Nephron progenitor cell (in vitro differentiated cells): ENCODE measurements at regions not wholly inside any gene's neighbourhood (a gene's known extent, or its start where the extent isn't known, plus 50 kb on each side); places are given as distances from the start of the nearest gene placed in this dataset.

Experiments
- DNase-seq: peaks from one replicate; pipeline ENCODE4 v3.0.0; 2021
- H3K27ac Mint-ChIP-seq: 2 replicates; pipeline ENCODE4 v1.8.0; 2021; ENCODE audit warnings: mild to moderate bottlenecking, moderate library complexity, mixed read lengths
- H3K27me3 Mint-ChIP-seq: 2 replicates; pipeline ENCODE4 v1.8.0; 2021; ENCODE audit warnings: mild to moderate bottlenecking, low read depth, mixed read lengths; ENCODE audit not compliant: poor library complexity
- H3K36me3 Mint-ChIP-seq: 2 replicates; pipeline ENCODE4 v1.8.0; 2021; ENCODE audit warnings: low read depth, mixed read lengths
- H3K4me1 Mint-ChIP-seq: 2 replicates; pipeline ENCODE4 v1.8.0; 2021; ENCODE audit warnings: mixed read lengths
- H3K4me3 Mint-ChIP-seq: 2 replicates; pipeline ENCODE4 v1.8.0; 2021; ENCODE audit warnings: mild to moderate bottlenecking, moderate library complexity, mixed read lengths
- H3K9me3 Mint-ChIP-seq: 2 replicates; pipeline ENCODE4 v1.8.0; 2021; ENCODE audit warnings: mild to moderate bottlenecking, moderate library complexity, mixed read lengths
- TF ChIP-seq, protein P1 (sequence below): fragments of 200-600 bp; sonication (generic); IDR thresholded peaks from 2 replicates; pipeline ENCODE4 v1.5.0; 2021; ENCODE audit warnings: antibody characterized with exemption

GRCh38 chr1:4140241-4140640, 240.2 kb upstream of the C1orf174 start:
- Mint-ChIP-seq H3K27ac (no peak overlapping the region), H3K9me3 (peaks cover 15% of the 10 kb centered on the region), H3K36me3 (no peaks in the 10 kb centered on the region), H3K4me3 (no peak overlapping the region), H3K4me1 (peaks cover 45% of the 10 kb centered on the region), H3K27me3 (peaks cover 2% of the 10 kb centered on the region)
- TF ChIP-seq, protein P1, sequence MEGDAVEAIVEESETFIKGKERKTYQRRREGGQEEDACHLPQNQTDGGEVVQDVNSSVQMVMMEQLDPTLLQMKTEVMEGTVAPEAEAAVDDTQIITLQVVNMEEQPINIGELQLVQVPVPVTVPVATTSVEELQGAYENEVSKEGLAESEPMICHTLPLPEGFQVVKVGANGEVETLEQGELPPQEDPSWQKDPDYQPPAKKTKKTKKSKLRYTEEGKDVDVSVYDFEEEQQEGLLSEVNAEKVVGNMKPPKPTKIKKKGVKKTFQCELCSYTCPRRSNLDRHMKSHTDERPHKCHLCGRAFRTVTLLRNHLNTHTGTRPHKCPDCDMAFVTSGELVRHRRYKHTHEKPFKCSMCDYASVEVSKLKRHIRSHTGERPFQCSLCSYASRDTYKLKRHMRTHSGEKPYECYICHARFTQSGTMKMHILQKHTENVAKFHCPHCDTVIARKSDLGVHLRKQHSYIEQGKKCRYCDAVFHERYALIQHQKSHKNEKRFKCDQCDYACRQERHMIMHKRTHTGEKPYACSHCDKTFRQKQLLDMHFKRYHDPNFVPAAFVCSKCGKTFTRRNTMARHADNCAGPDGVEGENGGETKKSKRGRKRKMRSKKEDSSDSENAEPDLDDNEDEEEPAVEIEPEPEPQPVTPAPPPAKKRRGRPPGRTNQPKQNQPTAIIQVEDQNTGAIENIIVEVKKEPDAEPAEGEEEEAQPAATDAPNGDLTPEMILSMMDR = no peak
- no peak for DNase-seq

DNA sequence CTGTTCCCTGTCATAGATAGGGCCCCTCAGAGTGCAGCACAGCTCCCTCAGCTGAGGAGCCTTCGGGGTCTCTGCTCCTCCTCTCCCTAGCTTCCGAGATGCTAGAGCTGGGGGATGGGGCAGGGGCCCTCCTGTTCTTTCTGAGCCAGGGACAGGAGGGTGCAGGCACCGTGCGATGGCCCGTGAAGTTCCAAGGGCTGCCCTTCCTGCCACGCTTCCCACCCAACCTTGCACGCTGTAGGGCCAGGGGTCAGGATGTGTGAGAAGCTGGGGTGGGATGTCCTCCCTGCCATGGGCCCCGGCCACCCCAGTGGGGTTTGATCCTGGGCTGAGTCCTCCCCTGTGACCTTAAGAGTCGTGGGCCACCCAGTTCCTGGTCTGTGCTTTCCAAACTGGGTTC, 240.7 kb upstream of the C1orf174 start:
- Mint-ChIP-seq H3K27me3 (peaks cover 2% of the 10 kb centered on the region), H3K4me3 (no peak overlapping the region), H3K36me3 (no peaks in the 10 kb centered on the region), H3K4me1 (peaks cover 45% of the 10 kb centered on the region), H3K27ac (no peak overlapping the region), H3K9me3 (peaks cover 10% of the 10 kb centered on the region)
- no peak for DNase-seq
- TF ChIP-seq, protein P1 = no peak

DNA sequence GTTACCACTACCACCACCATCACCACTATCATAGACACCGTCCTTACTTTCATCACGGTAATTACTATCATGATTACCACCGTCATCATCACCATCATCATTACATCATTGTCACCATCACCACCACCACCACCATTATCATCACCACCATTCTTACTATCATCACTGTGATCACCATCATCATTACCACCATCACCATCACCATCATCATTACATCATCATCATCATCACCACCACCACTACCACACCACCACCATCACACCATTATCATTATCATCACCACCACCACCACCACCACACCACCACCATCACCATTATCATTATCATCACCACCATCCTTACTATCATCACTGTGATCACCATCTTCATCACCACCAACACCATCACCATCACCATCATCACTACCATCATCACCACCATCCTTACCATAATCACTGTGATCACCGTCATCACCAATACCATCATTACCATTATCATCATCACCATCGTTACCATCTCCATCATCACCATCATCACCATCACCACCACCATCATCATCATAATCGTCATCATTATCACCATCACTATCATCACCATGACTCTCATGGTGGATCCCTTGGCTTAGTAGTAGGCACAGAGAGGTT, 244.4 kb upstream of the C1orf174 start:
- peaks cover 3% of the 10 kb centered on the region for H3K27me3 Mint-ChIP-seq
- TF ChIP-seq, protein P1 = no peak
- no peak overlapping the region for H3K27ac Mint-ChIP-seq
- H3K36me3 Mint-ChIP-seq = no peaks in the 10 kb centered on the region
- H3K4me3 Mint-ChIP-seq = no peak overlapping the region
- H3K4me1 Mint-ChIP-seq = peaks cover 30% of the 10 kb centered on the region
- no peak for DNase-seq
- H3K9me3 Mint-ChIP-seq = no peaks in the 10 kb centered on the region

DNA sequence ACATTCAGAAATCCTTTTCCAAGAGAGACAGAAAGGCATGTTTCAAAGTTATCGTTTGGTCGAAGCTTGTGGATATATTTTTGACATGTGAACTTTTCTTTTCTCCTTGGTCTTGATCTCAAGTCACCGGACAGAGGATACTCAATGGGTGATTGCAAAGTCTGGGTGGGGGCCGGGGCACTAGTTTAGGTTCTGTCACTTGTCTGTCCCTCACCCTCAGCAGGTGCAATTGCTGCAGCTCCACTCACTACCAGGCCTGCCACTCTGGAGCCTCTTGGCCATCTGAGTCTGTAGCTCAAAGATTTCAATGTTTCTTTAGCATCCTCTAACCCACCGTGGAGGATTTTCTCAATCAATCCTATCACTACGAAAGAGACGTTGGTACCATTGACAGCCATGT, 246.0 kb upstream of the C1orf174 start:
- no peaks in the 10 kb centered on the region for H3K9me3 Mint-ChIP-seq
- no peak for DNase-seq
- no peak overlapping the region for H3K27ac Mint-ChIP-seq
- H3K4me1 Mint-ChIP-seq = peaks cover 36% of the 10 kb centered on the region
- H3K27me3 Mint-ChIP-seq = peaks cover 3% of the 10 kb centered on the region
- TF ChIP-seq, protein P1 = no peak
- no peaks in the 10 kb centered on the region for H3K36me3 Mint-ChIP-seq
- no peak overlapping the region for H3K4me3 Mint-ChIP-seq

DNA sequence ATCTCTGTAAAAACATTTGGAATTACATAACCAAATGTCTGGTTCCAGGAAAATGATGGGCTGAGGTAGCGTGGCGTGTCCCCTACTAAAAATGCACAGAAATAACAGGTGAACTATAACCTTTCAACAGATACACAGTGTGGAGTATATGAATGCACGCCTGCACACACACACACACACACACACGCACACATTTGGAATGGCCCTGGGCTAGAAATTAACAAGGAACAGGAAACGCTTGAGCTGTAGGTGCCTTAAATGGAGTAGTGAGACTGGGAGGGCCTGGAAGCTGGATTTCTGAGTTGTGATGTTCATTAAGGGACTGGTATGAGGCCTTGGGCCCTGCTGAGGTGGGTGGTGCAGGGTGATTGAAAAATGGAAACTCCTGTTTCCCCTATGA, 246.5 kb upstream of the C1orf174 start:
- Mint-ChIP-seq H3K4me1 (peaks cover 35% of the 10 kb centered on the region), H3K27me3 (peaks cover 3% of the 10 kb centered on the region), H3K9me3 (no peaks in the 10 kb centered on the region), H3K36me3 (no peaks in the 10 kb centered on the region), H3K27ac (no peak overlapping the region), H3K4me3 (no peak overlapping the region)
- TF ChIP-seq, protein P1 = no peak
- no peak for DNase-seq

DNA sequence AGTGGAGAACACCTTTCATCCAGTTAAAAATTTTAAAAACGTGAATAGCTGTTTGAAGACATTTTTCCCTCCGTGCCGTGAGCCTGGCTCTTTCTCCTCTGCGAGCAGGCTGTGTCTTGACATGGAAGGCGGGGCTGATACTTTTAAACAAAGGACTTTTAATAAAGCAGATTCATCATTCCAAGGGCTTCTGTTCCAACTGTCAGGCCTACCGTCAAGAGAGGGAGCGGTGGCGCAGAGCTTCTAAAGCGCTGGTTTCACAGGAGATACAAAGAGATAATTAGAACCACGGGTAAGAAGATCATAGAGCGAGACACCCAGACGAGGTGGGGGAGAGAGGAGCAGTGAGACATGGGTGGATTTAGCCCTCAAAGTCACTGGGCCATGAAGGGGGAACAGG, 247.4 kb upstream of the C1orf174 start:
- peaks cover 3% of the 10 kb centered on the region for H3K27me3 Mint-ChIP-seq
- no peaks in the 10 kb centered on the region for H3K36me3 Mint-ChIP-seq
- TF ChIP-seq, protein P1 = no peak
- H3K9me3 Mint-ChIP-seq = no peaks in the 10 kb centered on the region
- peak overlapping the region; percentile 41 for H3K27ac Mint-ChIP-seq
- DNase-seq = no peak
- no peak overlapping the region for H3K4me3 Mint-ChIP-seq
- H3K4me1 Mint-ChIP-seq = peaks cover 36% of the 10 kb centered on the region
